Activated T-cell treated with anti-CD3 and anti-CD28 coated beads, Interleukin-2, amount 50 U/mL, for 4 hours (primary cell): ENCODE measurements at regions not wholly inside any gene's neighbourhood (a gene's known extent, or its start where the extent isn't known, plus 50 kb on each side); places are given as distances from the start of the nearest gene placed in this dataset.

ENCODE experiments used
- ATAC-seq, 2 donors: fragments of 200-7000 bp; cut with Tn5 transposase; one replicate each; pipeline ENCODE4 v1.10.0; 2021
- DNase-seq: peaks from one replicate; pipeline ENCODE4 v3.0.0-alpha.2; 2020
- H3K27me3 Mint-ChIP-seq: one replicate; pipeline ENCODE4 v1.8.0; 2021; ENCODE audit warnings: low read depth, mixed read lengths
- H3K36me3 Mint-ChIP-seq: one replicate; pipeline ENCODE4 v1.8.0; 2022; ENCODE audit warnings: mixed read lengths; ENCODE audit not compliant: insufficient read depth
- H3K4me1 Mint-ChIP-seq: one replicate; pipeline ENCODE4 v1.8.0; 2021; ENCODE audit warnings: low read depth, mixed read lengths
- H3K4me3 Mint-ChIP-seq: one replicate; pipeline ENCODE4 v1.8.0; 2021; ENCODE audit warnings: mild to moderate bottlenecking, moderate library complexity, mixed read lengths
- H3K9me3 Mint-ChIP-seq: one replicate; pipeline ENCODE4 v1.8.0; 2021; ENCODE audit warnings: mixed read lengths

DNA sequence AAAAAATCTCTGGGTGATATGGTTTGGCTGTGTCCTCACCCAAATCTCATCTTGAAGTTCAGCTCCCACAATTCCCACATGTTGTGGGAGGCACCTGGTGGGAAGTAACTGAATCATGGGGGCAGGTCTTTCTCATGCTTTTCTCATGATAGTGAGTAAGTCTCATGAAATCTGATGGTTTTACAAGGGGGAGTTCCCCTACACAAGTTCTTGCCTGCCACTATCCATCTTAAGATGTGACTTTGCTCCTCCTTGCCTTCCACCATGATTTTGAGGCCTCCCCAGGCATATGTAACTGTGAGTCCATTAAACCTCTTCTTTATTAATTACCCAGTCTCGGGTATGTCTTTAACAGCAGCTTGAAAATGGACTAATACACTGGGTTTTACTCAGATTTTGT is 513.9 kb downstream of the TLE4 start:
- DNase-seq: no peak
- no peak for ATAC-seq
- H3K27me3 Mint-ChIP-seq: no peaks in the 10 kb centered on the region
- H3K36me3 Mint-ChIP-seq: no peaks in the 10 kb centered on the region
- no peaks in the 10 kb centered on the region for H3K9me3 Mint-ChIP-seq
- no peak overlapping the region for H3K4me3 Mint-ChIP-seq
- peaks cover 1% of the 10 kb centered on the region for H3K4me1 Mint-ChIP-seq

DNA sequence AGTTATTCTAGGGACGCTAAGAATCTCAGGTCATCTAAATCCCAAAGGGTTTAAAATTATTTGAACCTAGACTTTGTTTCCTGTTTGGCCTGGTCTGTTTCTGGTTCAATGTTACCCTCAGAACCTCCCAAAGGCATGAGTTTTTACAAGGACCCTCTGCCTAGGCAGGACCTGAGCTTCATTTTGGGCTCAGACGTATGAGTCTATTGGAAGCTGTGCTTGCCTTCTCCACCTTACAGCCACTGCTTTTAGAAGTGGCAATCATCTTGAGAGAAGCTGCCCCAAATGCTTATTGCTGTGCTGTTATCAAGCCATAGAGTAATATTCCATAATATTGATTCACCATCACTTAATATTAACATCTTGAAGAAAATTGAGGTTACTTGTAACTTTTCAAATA is 510.4 kb downstream of the TLE4 start:
- no peaks in the 10 kb centered on the region for H3K9me3 Mint-ChIP-seq
- DNase-seq: no peak
- peaks cover 1% of the 10 kb centered on the region for H3K4me1 Mint-ChIP-seq
- no peaks in the 10 kb centered on the region for H3K27me3 Mint-ChIP-seq
- H3K4me3 Mint-ChIP-seq: no peak overlapping the region
- H3K36me3 Mint-ChIP-seq: no peaks in the 10 kb centered on the region
- ATAC-seq: no peak

DNA sequence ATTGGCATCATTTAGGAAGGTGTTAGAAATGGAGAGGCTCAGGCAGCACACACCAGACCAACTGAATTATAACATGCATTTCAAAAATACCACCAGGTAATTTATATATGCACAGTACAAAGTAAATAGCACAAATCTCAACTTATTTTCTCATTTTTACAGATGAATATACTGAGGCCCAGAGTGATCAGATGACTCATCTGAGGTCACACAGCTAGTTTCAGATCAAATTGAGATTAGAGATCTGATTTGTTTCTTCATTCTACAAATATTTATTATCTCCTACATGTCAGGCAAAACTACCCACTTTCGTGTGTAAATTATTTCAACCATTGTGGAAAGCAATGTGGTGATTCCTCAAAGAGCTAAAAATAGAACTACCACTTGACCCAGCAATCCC is 507.1 kb downstream of the TLE4 start:
- no peak for ATAC-seq
- Mint-ChIP-seq H3K27me3 (peaks cover 1% of the 10 kb centered on the region), H3K4me1 (no peaks in the 10 kb centered on the region), H3K4me3 (no peak overlapping the region), H3K9me3 (no peaks in the 10 kb centered on the region), H3K36me3 (no peaks in the 10 kb centered on the region)
- no peak for DNase-seq

DNA sequence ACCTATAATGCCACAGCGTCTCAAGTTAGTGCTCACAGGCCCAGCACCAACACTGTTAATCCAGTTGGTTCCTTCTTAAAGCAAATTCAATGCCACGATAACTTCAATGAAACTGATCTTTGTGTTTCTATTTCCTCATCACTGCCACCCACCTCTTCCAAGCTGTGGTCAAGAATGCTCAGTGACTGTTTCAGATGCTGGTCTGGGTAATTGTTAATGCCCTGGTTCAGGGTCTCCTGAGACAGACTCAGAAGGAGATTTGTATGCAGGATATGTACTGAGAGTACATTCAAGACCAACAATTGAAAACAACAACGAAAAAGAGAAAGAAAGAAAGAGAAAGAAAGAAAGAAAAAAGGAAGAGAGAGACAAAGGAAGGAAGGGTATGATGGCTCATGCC is 505.3 kb downstream of the TLE4 start:
- Mint-ChIP-seq H3K27me3 (peaks cover 1% of the 10 kb centered on the region), H3K4me1 (no peaks in the 10 kb centered on the region), H3K36me3 (no peaks in the 10 kb centered on the region), H3K9me3 (no peaks in the 10 kb centered on the region), H3K4me3 (no peak overlapping the region)
- ATAC-seq (no peak), DNase-seq (no peak)

DNA sequence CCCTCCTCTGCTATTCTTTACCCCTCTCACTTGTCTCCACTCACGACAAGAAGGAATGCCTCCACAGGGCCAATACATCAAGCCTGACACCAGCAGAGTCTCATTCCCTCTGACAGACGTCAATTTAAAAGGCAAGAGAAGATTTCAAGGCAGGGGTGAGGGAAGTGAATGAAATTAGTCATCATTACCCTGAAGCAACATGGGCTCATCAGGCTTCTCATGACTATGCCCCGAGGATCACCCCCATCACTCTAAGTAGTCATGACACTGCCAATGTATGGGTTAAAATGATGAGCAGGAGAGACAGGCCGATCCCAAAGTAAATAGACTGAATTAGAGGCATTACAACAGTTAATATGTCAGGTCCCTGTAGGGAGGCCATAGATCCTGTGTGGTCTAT is 504.4 kb downstream of the TLE4 start:
- Mint-ChIP-seq H3K27me3 (peaks cover 1% of the 10 kb centered on the region), H3K36me3 (no peaks in the 10 kb centered on the region), H3K4me3 (no peak overlapping the region), H3K9me3 (no peaks in the 10 kb centered on the region), H3K4me1 (no peaks in the 10 kb centered on the region)
- no peak for DNase-seq
- no peak for ATAC-seq

DNA sequence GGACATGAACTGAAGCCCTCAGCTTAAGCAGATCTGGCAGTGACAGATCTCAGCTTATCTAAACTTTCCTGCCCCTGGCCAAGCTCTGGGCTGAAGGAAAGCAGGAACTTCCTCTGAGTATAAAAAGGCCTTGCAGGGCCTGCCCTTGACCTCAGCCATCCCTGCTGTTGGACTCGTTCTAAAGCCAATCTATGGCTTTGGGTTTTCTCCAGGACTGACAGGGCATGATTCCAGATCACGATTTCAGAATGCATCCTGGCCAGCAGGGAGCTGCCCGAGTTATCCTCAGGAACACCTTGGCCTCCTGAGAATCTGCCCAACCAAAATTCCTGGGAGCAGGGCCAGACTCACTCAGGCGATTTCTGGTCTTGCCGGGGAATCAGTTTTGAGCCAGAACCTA is 502.7 kb downstream of the TLE4 start:
- no peak overlapping the region for H3K4me3 Mint-ChIP-seq
- H3K36me3 Mint-ChIP-seq: no peaks in the 10 kb centered on the region
- no peak for ATAC-seq
- DNase-seq: no peak
- H3K9me3 Mint-ChIP-seq: no peaks in the 10 kb centered on the region
- peaks cover 2% of the 10 kb centered on the region for H3K4me1 Mint-ChIP-seq
- H3K27me3 Mint-ChIP-seq: peaks cover 1% of the 10 kb centered on the region

DNA sequence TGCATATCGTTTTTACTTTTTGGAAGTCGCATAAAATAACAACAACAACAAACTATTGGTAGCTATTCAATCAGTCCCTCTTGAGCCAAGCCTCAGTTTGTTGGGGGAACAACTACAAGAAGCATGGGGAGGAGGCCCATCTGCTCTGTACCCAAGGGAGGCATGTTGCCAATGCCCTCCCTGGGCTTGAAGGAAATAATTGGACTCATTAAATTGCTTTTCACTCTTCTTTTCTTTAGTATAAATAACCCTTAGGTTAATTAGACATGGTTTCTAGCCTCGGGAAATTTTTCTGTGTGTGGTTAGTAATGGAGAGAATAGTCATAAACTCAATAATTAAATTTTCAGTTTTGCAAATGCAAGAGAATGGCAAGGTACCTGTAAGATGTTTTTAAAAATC is 500.7 kb downstream of the TLE4 start:
- no peaks in the 10 kb centered on the region for H3K36me3 Mint-ChIP-seq
- no peak overlapping the region for H3K4me3 Mint-ChIP-seq
- DNase-seq (no peak), ATAC-seq (no peak)
- H3K4me1 Mint-ChIP-seq: peaks cover 2% of the 10 kb centered on the region
- peaks cover 4% of the 10 kb centered on the region for H3K27me3 Mint-ChIP-seq
- H3K9me3 Mint-ChIP-seq: no peaks in the 10 kb centered on the region

DNA sequence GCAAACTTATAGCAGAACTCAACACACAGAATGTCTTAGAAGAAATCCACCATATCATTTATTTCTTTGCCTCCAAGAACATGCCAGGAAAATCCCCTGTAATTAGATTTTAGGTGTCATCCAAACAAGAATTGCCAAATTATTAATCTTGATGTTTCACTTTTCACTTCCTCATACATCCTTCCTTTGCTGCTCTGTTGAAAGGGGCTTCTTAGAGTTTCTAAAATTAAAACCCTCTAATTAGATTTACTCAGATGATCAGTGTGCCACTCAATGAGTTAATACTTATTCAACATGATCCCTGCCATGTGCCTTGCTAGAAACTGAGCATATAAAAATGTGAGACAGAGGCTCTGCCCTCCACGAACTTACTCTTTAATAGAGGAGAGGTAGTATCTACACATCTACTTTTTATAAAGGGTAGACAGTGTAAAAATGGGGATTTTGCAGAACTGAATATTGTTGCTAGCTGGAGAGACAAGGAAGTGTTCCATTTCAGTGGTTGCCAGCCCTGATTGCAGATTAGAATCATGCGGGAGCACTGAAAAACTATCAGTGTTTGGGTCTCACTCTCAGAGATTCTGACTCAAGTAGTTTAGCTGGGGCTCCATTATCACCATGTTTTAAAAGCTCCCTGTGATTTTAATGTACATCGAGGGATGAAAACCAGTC is 498.4 kb downstream of the TLE4 start:
- no peak for DNase-seq
- H3K4me3 Mint-ChIP-seq: no peak overlapping the region
- H3K9me3 Mint-ChIP-seq: no peaks in the 10 kb centered on the region
- peaks cover 2% of the 10 kb centered on the region for H3K4me1 Mint-ChIP-seq
- no peak for ATAC-seq
- H3K27me3 Mint-ChIP-seq: peaks cover 3% of the 10 kb centered on the region
- no peaks in the 10 kb centered on the region for H3K36me3 Mint-ChIP-seq

DNA sequence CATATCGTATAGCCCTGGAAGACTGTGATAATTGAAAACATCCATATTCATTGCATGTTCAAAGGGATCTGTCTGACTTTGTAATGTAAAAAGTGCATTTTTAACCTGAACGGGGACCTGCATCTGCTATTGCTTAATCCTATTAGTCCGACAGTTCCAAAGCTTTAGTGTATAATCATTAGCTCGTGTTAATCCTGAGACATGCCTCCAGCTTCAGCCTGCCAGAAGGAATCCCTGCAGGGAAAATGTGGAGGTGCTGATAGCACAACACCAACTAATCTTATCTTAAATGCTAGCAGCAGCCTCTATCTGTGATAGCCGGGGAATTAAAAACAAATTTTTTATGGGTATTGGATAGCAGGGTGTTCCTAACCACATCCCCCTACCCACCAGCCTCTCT is 495.2 kb downstream of the TLE4 start:
- H3K4me3 Mint-ChIP-seq: no peak overlapping the region
- no peak for DNase-seq
- peaks cover 4% of the 10 kb centered on the region for H3K27me3 Mint-ChIP-seq
- no peaks in the 10 kb centered on the region for H3K36me3 Mint-ChIP-seq
- ATAC-seq: no peak
- H3K9me3 Mint-ChIP-seq: no peaks in the 10 kb centered on the region
- H3K4me1 Mint-ChIP-seq: peaks cover 2% of the 10 kb centered on the region

DNA sequence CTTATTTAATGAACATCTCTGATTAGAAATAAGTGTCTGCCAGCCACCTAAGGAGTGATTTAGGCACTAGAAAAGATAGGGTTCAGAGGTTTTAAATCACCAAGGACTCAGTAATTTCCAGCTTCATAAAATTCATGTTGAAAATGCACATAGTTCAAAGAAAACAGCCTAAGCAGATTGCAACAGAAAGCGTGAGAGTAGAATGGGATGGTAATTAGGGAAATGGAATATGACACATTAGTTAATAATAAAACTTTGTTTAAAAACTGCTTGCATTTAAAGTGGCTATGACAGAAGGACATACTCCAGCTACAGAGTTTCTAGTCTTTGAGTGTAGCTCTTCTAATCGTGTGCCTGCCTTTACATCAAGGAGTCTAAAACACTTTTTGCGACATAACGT is 490.8 kb downstream of the TLE4 start:
- H3K27me3 Mint-ChIP-seq: peaks cover 3% of the 10 kb centered on the region
- no peak for ATAC-seq
- H3K4me1 Mint-ChIP-seq: no peaks in the 10 kb centered on the region
- no peaks in the 10 kb centered on the region for H3K9me3 Mint-ChIP-seq
- H3K36me3 Mint-ChIP-seq: no peaks in the 10 kb centered on the region
- DNase-seq: no peak
- no peak overlapping the region for H3K4me3 Mint-ChIP-seq

DNA sequence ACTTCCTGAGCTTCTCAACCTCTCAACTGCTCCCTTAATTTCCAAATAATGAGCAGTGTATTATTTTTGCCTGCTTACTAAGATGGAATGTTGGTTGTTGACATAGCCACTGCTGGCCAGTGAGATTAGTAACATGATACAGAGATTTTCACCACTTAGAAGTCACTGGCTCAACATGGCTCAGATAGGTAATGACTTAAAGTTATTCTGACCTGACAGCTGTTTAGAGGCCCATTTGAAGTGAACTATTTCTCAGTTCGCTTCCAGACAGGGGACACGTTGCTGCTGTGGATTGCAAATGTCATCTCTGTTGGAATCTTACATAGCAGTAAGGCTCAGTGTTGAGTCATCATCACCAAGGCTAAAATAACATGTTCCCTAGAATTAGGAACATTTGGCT is 490.2 kb downstream of the TLE4 start:
- DNase-seq: no peak
- H3K4me1 Mint-ChIP-seq: no peaks in the 10 kb centered on the region
- peaks cover 1% of the 10 kb centered on the region for H3K27me3 Mint-ChIP-seq
- no peak for ATAC-seq
- H3K9me3 Mint-ChIP-seq: no peaks in the 10 kb centered on the region
- no peaks in the 10 kb centered on the region for H3K36me3 Mint-ChIP-seq
- no peak overlapping the region for H3K4me3 Mint-ChIP-seq

DNA sequence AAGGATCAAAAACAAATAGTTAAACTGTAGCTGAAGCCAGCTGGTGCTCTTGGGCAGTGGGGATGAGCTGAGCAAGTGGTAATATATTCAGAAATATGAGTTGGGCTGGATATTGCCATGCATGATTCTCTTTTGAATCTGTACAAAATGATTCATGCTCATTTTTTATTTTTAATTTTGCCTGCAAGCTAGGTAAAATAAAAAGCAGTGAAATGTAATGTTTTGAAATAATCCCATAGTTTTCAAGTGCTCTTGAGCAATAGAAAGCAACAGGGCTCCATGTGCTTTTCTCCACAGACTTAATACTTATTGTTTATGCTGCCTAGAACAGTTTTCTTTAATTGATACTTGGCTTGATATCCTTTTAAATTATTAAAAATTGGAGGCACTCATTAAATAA is 489.3 kb downstream of the TLE4 start:
- Mint-ChIP-seq H3K36me3 (no peaks in the 10 kb centered on the region), H3K27me3 (peaks cover 1% of the 10 kb centered on the region), H3K9me3 (peaks cover under 1% of the 10 kb centered on the region), H3K4me3 (no peak overlapping the region), H3K4me1 (no peaks in the 10 kb centered on the region)
- ATAC-seq: no peak
- DNase-seq: no peak

DNA sequence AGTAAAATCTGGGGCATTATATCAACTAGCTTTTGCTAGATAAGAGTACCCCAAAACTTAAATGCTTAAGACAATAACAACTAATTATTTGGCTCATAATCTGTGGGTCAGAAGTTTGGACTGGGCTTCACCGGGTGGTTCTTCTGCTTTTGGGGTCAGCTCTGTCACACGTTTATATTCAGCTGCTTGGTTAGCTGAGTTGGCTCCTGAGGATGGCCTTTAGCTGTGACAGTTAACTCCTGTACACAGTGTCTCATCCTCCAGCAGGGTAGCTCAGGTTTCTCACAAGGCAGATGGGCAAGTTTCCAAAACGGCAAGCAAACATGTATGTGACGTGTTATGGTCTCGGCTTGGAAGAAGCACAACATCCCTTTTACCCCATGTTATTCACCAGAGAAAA is 488.2 kb downstream of the TLE4 start:
- no peak for ATAC-seq
- Mint-ChIP-seq H3K9me3 (peaks cover 8% of the 10 kb centered on the region), H3K4me3 (no peak overlapping the region), H3K36me3 (no peaks in the 10 kb centered on the region), H3K4me1 (no peaks in the 10 kb centered on the region), H3K27me3 (peaks cover 1% of the 10 kb centered on the region)
- no peak for DNase-seq

DNA sequence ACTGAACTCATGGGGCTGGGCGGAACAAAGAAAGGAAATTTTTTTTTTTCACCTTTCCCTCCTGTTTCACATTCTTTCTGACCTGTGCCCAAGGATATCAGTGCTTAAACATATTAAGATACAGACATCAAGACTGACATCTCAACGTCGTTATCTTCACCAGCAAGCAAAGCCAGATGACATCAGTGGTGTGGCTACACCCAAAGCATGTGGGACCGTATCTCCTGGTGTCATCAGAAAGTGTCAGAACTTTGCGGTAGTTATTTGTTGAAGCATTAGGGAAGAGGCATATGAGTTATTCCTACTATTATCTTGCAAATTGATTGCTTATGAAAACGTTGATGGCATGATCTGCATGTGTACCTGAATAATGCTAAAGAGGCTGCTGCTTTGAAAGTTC is 487.4 kb downstream of the TLE4 start:
- no peaks in the 10 kb centered on the region for H3K36me3 Mint-ChIP-seq
- H3K9me3 Mint-ChIP-seq: peaks cover 8% of the 10 kb centered on the region
- ATAC-seq: no peak
- no peaks in the 10 kb centered on the region for H3K4me1 Mint-ChIP-seq
- H3K4me3 Mint-ChIP-seq: no peak overlapping the region
- no peak for DNase-seq
- H3K27me3 Mint-ChIP-seq: peaks cover 1% of the 10 kb centered on the region

DNA sequence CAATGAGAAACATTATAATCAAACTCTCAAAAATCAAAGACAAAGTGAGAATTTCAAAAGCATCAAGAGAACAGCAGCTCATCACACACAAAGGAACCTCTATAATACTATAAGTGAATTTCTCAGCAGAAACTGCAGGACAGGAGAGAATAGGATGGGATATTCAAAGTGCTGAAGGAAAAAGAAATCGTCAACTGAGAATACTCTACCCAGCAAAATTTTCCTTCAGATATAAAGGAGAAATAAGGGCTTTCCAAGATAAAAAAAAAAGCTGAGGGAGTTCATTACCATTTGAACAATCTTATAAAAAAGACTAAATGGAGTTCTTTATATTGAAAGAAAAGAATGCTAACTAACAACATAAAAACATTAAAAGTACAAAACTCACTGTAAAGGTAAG is 481.1 kb downstream of the TLE4 start:
- H3K27me3 Mint-ChIP-seq: peaks cover 3% of the 10 kb centered on the region
- peaks cover 24% of the 10 kb centered on the region for H3K9me3 Mint-ChIP-seq
- no peak overlapping the region for H3K4me3 Mint-ChIP-seq
- ATAC-seq: no peak
- no peaks in the 10 kb centered on the region for H3K4me1 Mint-ChIP-seq
- H3K36me3 Mint-ChIP-seq: no peaks in the 10 kb centered on the region
- no peak for DNase-seq
